ENCODE measurements at regions not wholly inside any gene's neighbourhood (a gene's known extent, or its start where the extent isn't known, plus 50 kb on each side); places are given as distances from the start of the nearest gene placed in this dataset.

DNA sequence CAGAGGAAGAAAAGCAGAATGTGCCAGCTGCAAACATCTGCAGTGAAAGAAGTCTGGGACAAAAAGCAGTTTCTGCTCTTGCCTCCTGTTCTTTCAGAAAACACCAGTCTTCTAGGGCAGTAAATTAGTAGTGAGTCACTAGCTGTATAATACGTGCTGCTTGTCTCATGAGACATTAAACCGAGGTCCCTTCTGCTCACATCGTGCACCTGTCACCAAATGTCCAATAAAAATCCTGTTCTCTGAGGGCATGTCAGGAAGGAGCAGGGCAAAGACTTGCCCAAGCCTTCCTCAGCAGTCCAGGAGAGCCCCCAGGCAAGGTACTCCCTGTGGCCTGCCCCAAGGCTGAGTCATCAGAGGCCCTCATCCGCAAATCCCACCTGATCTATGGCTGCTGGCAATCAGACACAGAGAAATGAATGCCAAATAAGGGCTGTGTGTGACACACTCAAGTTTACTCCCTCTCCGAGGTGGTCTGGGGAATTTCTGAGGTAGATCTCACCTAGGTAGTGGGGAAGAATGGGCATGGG, 255.3 kb upstream of the SMARCA2 start:
- no peaks in the 10 kb centered on the region for H3K4me1 ChIP-seq (ENCODE audit: control insufficient read depth in 1 of 2, insufficient read depth in 2 of 2, low read depth in 1 of 2, low read length in 1 of 2)
- H3K9ac ChIP-seq, result no peak overlapping the region
- no peaks in the 10 kb centered on the region for H4K20me1 ChIP-seq (ENCODE audit: insufficient read depth)
- H2AFZ ChIP-seq (ENCODE audit: low read depth), result no peak overlapping the region
- no peak overlapping the region for H3K27ac ChIP-seq (ENCODE audit: low read depth in 2 of 2, low read length in 1 of 2)
- H3K9me3 ChIP-seq, result no peaks in the 10 kb centered on the region
- DNase-seq, result no peak
- CTCF ChIA-PET, result no interaction called here
- WGBS (ENCODE audit: low lambda C conversion rate), result 13% methylated on average over 5 of the region's 5 CpGs
- no peaks in the 10 kb centered on the region for H3K79me2 ChIP-seq (ENCODE audit: insufficient read depth)
- TF ChIP-seq SMC3 (IDR thresholded peaks at IDR 0.05; ENCODE audit: low read depth, low read length) (no peak), FOSL2 (IDR thresholded peaks at IDR 0.05; ENCODE audit: borderline replicate concordance, low read depth) (no peak), JUND (IDR thresholded peaks at IDR 0.05) (no peak), IRF3 (IDR thresholded peaks at IDR 0.05; ENCODE audit: low read depth, low read length) (no peak), TCF12 (IDR thresholded peaks at IDR 0.05) (no peak), YY1 (IDR thresholded peaks at IDR 0.05; ENCODE audit: low read depth) (no peak), MXI1 (IDR thresholded peaks at IDR 0.05; ENCODE audit: low read depth, low read length) (no peak), TEAD4 (IDR thresholded peaks at IDR 0.05; ENCODE audit: borderline replicate concordance, insufficient read depth) (no peak), GABPA (IDR thresholded peaks at IDR 0.05; ENCODE audit: low read depth) (no peak), EP300 (IDR thresholded peaks at IDR 0.05; ENCODE audit: borderline replicate concordance in 1 of 2, low read depth in 1 of 2, low read length in 1 of 2) (no peak), POLR2AphosphoS5 (IDR thresholded peaks at IDR 0.05; ENCODE audit: low read depth, low read length) (no peak), FOXM1 (IDR thresholded peaks at IDR 0.05; ENCODE audit: low read depth) (no peak), GATA2 (CRISPR knock-in tag; IDR thresholded peaks at IDR 0.05) (no peak), RXRA (IDR thresholded peaks at IDR 0.05; ENCODE audit: borderline replicate concordance, low read depth) (no peak)
- TF ChIP-seq, protein P1, sequence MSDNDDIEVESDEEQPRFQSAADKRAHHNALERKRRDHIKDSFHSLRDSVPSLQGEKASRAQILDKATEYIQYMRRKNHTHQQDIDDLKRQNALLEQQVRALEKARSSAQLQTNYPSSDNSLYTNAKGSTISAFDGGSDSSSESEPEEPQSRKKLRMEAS (IDR thresholded peaks at IDR 0.05; ENCODE audit: low read depth), result no peak
- H3K4me3 ChIP-seq (ENCODE audit: low read depth in 2 of 2, low read length in 1 of 2), result no peak overlapping the region
- no peaks in the 10 kb centered on the region for H3K27me3 ChIP-seq (ENCODE audit: insufficient read depth)
- no peak overlapping the region for H3K4me2 ChIP-seq
- no peaks in the 10 kb centered on the region for H3K9me2 ChIP-seq
- POLR2A ChIA-PET, result no interaction called here
- no peaks in the 10 kb centered on the region for H3F3A ChIP-seq (replicated peaks; ENCODE audit: insufficient read depth)
- H3K36me3 ChIP-seq (replicated peaks in 1 of 2; ENCODE audit: control insufficient read depth in 1 of 2, insufficient read depth in 2 of 2, low read length in 1 of 2), result no peaks in the 10 kb centered on the region

- POLR2A ChIA-PET, result no interaction called here
- TF ChIP-seq MEF2A (IDR thresholded peaks at IDR 0.05; ENCODE audit: borderline replicate concordance, low read depth), result no peak
- Histone ChIP-seq H3K4me1 (ENCODE audit: control insufficient read depth in 1 of 2, insufficient read depth in 2 of 2, low read depth in 1 of 2, low read length in 1 of 2) (no peaks in the 10 kb centered on the region; a peak in 1 of 4 replicates), H3K9ac (no peak overlapping the region), H2AFZ (ENCODE audit: low read depth) (no peak overlapping the region), H3F3A (replicated peaks; ENCODE audit: insufficient read depth) (no peaks in the 10 kb centered on the region), H3K27me3 (ENCODE audit: insufficient read depth) (no peaks in the 10 kb centered on the region), H3K79me2 (ENCODE audit: insufficient read depth) (no peaks in the 10 kb centered on the region), H3K9me3 (no peaks in the 10 kb centered on the region), H3K4me3 (ENCODE audit: low read depth in 2 of 2, low read length in 1 of 2) (no peak overlapping the region), H3K36me3 (replicated peaks in 1 of 2; ENCODE audit: control insufficient read depth in 1 of 2, insufficient read depth in 2 of 2, low read length in 1 of 2) (no peaks in the 10 kb centered on the region), H3K4me2 (no peak overlapping the region), H3K27ac (ENCODE audit: low read depth in 2 of 2, low read length in 1 of 2) (no peak overlapping the region), H4K20me1 (ENCODE audit: insufficient read depth) (no peaks in the 10 kb centered on the region), H3K9me2 (no peaks in the 10 kb centered on the region)
- WGBS (ENCODE audit: low lambda C conversion rate), result 21% methylated on average over 4 of the region's 4 CpGs
- no peak for DNase-seq
- CTCF ChIA-PET, result no interaction called here
These were observed 253.3 kb upstream of the SMARCA2 start for GRCh38 chr9:1761807-1762206.
